Psoas muscle (tissue), 7 donors: ENCODE measurements at regions not wholly inside any gene's neighbourhood (a gene's known extent, or its start where the extent isn't known, plus 50 kb on each side); places are given as distances from the start of the nearest gene placed in this dataset.

Experiments
- ATAC-seq, 4 donors: fragments of 200-7000 bp; cut with Tn5 transposase; one replicate each; pipeline ENCODE4 v1.9.1; 2020; ENCODE audit warnings: moderate library complexity in 3 of 4, mild to moderate bottlenecking in 2 of 4
- DNase-seq, 2 donors: peaks; one replicate each; pipeline ENCODE4 v3.0.0-alpha.2; 2020
- H3K27ac ChIP-seq: fragments of 200-600 bp; one replicate; pipeline ENCODE4 v1.8.0; 2022
- H3K27me3 ChIP-seq, 3 donors: fragments of 200-600 bp in 1 of 3; one replicate each; pipeline versions ENCODE4 v1.6.1 to v1.8.0; 2013 to 2022; ENCODE audit warnings: low read length in 2 of 3, mild to moderate bottlenecking in 2 of 3, moderate library complexity in 1 of 3; ENCODE audit not compliant: insufficient read depth in 3 of 3
- H3K36me3 ChIP-seq, 2 donors: fragments of 200-600 bp in 1 of 2; one replicate each; pipeline versions ENCODE4 v1.6.1 to v1.8.0; 2013 to 2022; ENCODE audit warnings: low read depth in 1 of 2, mild to moderate bottlenecking in 1 of 2, moderate library complexity in 1 of 2; ENCODE audit not compliant: insufficient read depth in 1 of 2
- H3K4me1 ChIP-seq: fragments of 200-600 bp; one replicate; pipeline ENCODE4 v1.8.0; 2022
- H3K4me3 ChIP-seq: fragments of 200-600 bp; one replicate; pipeline ENCODE4 v1.8.0; 2022; ENCODE audit warnings: mild to moderate bottlenecking
- H3K9me3 ChIP-seq: fragments of 200-600 bp; one replicate; pipeline ENCODE4 v1.8.0; 2022
- CTCF ChIP-seq: fragments of 200-600 bp; IDR thresholded peaks from one replicate; pipeline ENCODE4 v1.8.0; 2022; ENCODE audit warnings: antibody characterized with exemption
- WGBS, 3 donors: extraction: QIAGEN DNeasy Blood & Tissue Kit; methylation state at CpG; one replicate each; pipeline versions ENCODE4 v1.1.6 to v1.1.7; 2013; 5-methylcytosine and 5-hydroxymethylcytosine counted together
- intact Hi-C, 2 donors: fragments of 100-400 bp; cut with DNase I; formaldehyde crosslinking; loops; one replicate each; pipeline versions ENCODE4 v1.11.0 to v1.14.2; 2022
- donor health status: healthy with polysubstance abuse.
- donor health status: DM: no; HTN: no; CAD: no; lungs with moderate emphysema.
- donor health status: Bipolar disorder and iron deficiency.
- donor health status: healthy.
- donor health status: DM: yes; HTN: yes; CAD: no.
- donor health status: DM: no; HTN: no; CAD: no.
- donor health status: DM: yes; HTN: yes; CAD: no.

GRCh38 chr2:155727187-155727895 lies 605.2 kb downstream of the NR4A2 start:
- Histone ChIP-seq H3K4me3 (no peak overlapping the region), H3K27me3 (no peaks in the 10 kb centered on the region), H3K4me1 (no peaks in the 10 kb centered on the region), H3K36me3 (no peaks in the 10 kb centered on the region), H3K27ac (no peak overlapping the region), H3K9me3 (no peaks in the 10 kb centered on the region)
- 24 to 28% (median 27%) methylated on average over 10 of the region's 10 CpGs for WGBS, 3 donors
- no peak for TF ChIP-seq CTCF
- DNase-seq (no peak), ATAC-seq (no peak)
- intact Hi-C loops: no loop called here

DNA sequence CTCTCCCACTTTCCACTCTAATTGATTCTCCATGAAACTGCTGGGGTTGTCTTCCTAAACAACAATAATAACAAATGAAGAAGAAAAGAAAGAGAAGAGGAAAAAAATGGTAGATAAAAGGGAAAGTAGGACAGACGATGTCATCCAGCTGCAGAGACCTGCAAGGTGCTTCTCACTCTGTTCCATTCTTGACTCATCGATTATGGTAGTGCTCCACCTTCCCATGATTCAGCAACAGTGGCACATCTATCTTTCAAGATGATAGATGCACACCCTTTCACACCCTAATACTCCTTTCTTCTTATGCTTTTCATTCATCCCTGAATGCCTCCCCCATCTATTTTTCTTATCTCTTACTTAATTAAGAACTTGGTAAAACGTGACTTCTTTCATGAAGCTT lies 610.2 kb downstream of the NR4A2 start:
- no peak overlapping the region for H3K27ac ChIP-seq
- no peaks in the 10 kb centered on the region for H3K4me1 ChIP-seq
- intact Hi-C loops: no loop called here
- H3K36me3 ChIP-seq: no peaks in the 10 kb centered on the region
- TF ChIP-seq CTCF: no peak
- H3K27me3 ChIP-seq: no peaks in the 10 kb centered on the region
- 83 to 89% (median 83%) methylated on average over 3 of the region's 3 CpGs for WGBS, 3 donors
- H3K9me3 ChIP-seq: no peaks in the 10 kb centered on the region
- DNase-seq (no peak), ATAC-seq (no peak)
- H3K4me3 ChIP-seq: no peak overlapping the region

DNA sequence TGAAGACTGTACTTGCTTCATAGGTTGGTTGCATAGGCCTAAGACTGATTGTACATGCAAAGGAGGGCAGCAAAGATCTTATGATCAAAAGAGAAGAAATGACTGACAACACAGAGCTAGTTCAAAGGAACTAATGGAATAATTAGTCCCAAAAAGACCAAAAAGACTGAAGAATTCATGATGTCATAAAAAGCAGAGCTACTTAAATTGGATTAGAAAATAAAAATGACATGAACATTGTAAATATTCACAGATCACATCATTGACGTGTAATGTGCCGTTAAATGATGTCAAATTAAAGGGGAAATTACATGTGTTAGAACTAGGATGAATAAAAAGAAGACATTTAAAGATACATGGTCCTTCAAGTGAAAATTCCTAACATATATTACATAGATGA lies 616.8 kb downstream of the NR4A2 start:
- no peak overlapping the region for H3K4me3 ChIP-seq
- no peaks in the 10 kb centered on the region for H3K4me1 ChIP-seq
- H3K27me3 ChIP-seq: no peaks in the 10 kb centered on the region
- TF ChIP-seq CTCF: no peak
- H3K27ac ChIP-seq: no peak overlapping the region
- H3K36me3 ChIP-seq: no peaks in the 10 kb centered on the region
- no peak for DNase-seq
- no peaks in the 10 kb centered on the region for H3K9me3 ChIP-seq
- intact Hi-C loops: no loop called here
- no peak for ATAC-seq
- 72 to 78% (median 77%) methylated on average over 2 of the region's 2 CpGs for WGBS, 3 donors

DNA sequence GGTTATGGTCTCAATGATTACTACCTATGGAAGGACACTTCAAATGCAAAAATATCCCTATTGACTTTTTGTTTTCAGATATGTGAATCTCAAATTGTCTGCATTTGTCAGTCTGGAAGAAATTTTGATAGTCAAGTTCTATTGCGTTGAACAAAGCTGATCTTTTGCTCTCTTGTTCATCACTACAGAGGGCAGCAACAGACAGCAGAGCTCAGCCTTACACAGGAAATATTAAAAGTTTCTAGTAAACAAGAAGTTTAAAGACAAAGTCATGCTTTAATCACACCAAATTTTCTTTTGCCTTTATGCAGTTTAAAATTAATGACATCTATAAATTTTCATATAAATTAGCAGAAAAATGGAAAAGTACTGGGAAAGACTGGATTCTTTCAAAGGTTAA lies 617.5 kb downstream of the NR4A2 start:
- intact Hi-C loops: no loop called here
- no peak for ATAC-seq
- 50 to 64% (median 52%) methylated on average over 1 of the region's 1 CpG for WGBS, 3 donors

More for the DNA sequence above, 617.5 kb downstream of the NR4A2 start:
- Histone ChIP-seq H3K4me1 (no peaks in the 10 kb centered on the region), H3K4me3 (no peak overlapping the region), H3K27ac (no peak overlapping the region), H3K9me3 (no peaks in the 10 kb centered on the region), H3K27me3 (no peaks in the 10 kb centered on the region), H3K36me3 (no peaks in the 10 kb centered on the region)
- no peak for DNase-seq
- TF ChIP-seq CTCF: no peak
